Stomach (tissue), 4 donors: ENCODE measurements at regions not wholly inside any gene's neighbourhood (a gene's known extent, or its start where the extent isn't known, plus 50 kb on each side); places are given as distances from the start of the nearest gene placed in this dataset.

ENCODE experiments used
- EP300 ChIP-seq: sonication (generic); formaldehyde crosslinking; IDR thresholded peaks from one replicate; pipeline ENCODE4 v1.6.1; 2017; ENCODE audit warnings: antibody characterized with exemption
- POLR2A ChIP-seq, 4 donors: fragments of 450-650 bp; IDR thresholded peaks; one replicate each; pipeline ENCODE4 v1.6.1; 2016; ENCODE audit warnings: antibody characterized with exemption in 4 of 4, control low read depth in 2 of 4, mild to moderate bottlenecking in 1 of 4, moderate library complexity in 1 of 4
- POLR2AphosphoS5 ChIP-seq, 3 donors: sonication (generic); formaldehyde crosslinking; IDR thresholded peaks; one replicate each; pipeline ENCODE4 v1.6.1; 2016; ENCODE audit warnings: antibody characterized with exemption in 3 of 3
- TF ChIP-seq, protein P1 (sequence below), 7 experiments: fragments of 450-650 bp in 4 of 7; fragments of 200-600 bp in 3 of 7; sonication (generic) in 3 of 7; IDR thresholded peaks; one replicate each; pipeline ENCODE4 v1.5.1; 2016 to 2019; ENCODE audit warnings: antibody characterized with exemption in 7 of 7, control low read depth in 2 of 7, mild to moderate bottlenecking in 1 of 7

- TF ChIP-seq, protein P1, sequence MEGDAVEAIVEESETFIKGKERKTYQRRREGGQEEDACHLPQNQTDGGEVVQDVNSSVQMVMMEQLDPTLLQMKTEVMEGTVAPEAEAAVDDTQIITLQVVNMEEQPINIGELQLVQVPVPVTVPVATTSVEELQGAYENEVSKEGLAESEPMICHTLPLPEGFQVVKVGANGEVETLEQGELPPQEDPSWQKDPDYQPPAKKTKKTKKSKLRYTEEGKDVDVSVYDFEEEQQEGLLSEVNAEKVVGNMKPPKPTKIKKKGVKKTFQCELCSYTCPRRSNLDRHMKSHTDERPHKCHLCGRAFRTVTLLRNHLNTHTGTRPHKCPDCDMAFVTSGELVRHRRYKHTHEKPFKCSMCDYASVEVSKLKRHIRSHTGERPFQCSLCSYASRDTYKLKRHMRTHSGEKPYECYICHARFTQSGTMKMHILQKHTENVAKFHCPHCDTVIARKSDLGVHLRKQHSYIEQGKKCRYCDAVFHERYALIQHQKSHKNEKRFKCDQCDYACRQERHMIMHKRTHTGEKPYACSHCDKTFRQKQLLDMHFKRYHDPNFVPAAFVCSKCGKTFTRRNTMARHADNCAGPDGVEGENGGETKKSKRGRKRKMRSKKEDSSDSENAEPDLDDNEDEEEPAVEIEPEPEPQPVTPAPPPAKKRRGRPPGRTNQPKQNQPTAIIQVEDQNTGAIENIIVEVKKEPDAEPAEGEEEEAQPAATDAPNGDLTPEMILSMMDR (IDR thresholded peaks at IDR 0.05), result no peak
- TF ChIP-seq POLR2AphosphoS5 (IDR thresholded peaks at IDR 0.05) (no peak), POLR2A (IDR thresholded peaks at IDR 0.05) (no peak), EP300 (no peak)
These were observed 67.8 kb upstream of the SASH1 start for GRCh38 chr6:148274809-148275208.
